Suprapubic skin (tissue), 4 donors: ENCODE measurements at regions not wholly inside any gene's neighbourhood (a gene's known extent, or its start where the extent isn't known, plus 50 kb on each side); places are given as distances from the start of the nearest gene placed in this dataset.
A peak's percentile ranks its signal among the peaks of the same experiment; 100 is the strongest.

Experiments
- DNase-seq, 2 donors: peaks; one replicate each; pipeline ENCODE4 v3.0.0-alpha.2; 2019; ENCODE audit warnings: low spot score in 2 of 2
- H3K27ac ChIP-seq: fragments of 200-600 bp; sonication (generic); one replicate; pipeline ENCODE4 v1.5.1; 2019
- H3K27me3 ChIP-seq: fragments of 200-600 bp; sonication (generic); one replicate; pipeline ENCODE4 v1.5.1; 2019
- H3K36me3 ChIP-seq: fragments of 200-600 bp; sonication (generic); one replicate; pipeline ENCODE4 v1.5.1; 2019
- H3K4me1 ChIP-seq: fragments of 200-600 bp; sonication (generic); one replicate; pipeline ENCODE4 v1.5.1; 2019
- H3K4me3 ChIP-seq: fragments of 200-600 bp; sonication (generic); one replicate; pipeline ENCODE4 v1.5.1; 2019; ENCODE audit warnings: mild to moderate bottlenecking
- H3K9me3 ChIP-seq: fragments of 200-600 bp; sonication (generic); one replicate; pipeline ENCODE4 v1.5.1; 2019
- CTCF ChIP-seq, 2 donors: fragments of 200-600 bp in 1 of 2; fragments of 450-650 bp in 1 of 2; sonication (generic) in 1 of 2; IDR thresholded peaks; one replicate each; pipeline ENCODE4 v1.5.1; 2016 to 2019; ENCODE audit warnings: antibody characterized with exemption in 2 of 2, mild to moderate bottlenecking in 1 of 2, moderate library complexity in 1 of 2
- EP300 ChIP-seq: sonication (generic); formaldehyde crosslinking; IDR thresholded peaks from one replicate; pipeline ENCODE4 v1.6.1; 2017; ENCODE audit warnings: antibody characterized with exemption
- POLR2A ChIP-seq, 2 donors: fragments of 450-650 bp; IDR thresholded peaks; one replicate each; pipeline ENCODE4 v1.6.1; 2017; ENCODE audit warnings: antibody characterized with exemption in 2 of 2, mild to moderate bottlenecking in 2 of 2, moderate library complexity in 2 of 2
- POLR2AphosphoS5 ChIP-seq, 3 donors: sonication (generic); formaldehyde crosslinking; IDR thresholded peaks; one replicate each; pipeline ENCODE4 v1.6.1; 2017; ENCODE audit warnings: antibody characterized with exemption in 3 of 3
- WGBS: methylation state at CpG from one replicate; pipeline ENCODE4 v1.1.5; 2018; 5-methylcytosine and 5-hydroxymethylcytosine counted together

GRCh38 chr14:94689985-94690400 is 77.8 kb downstream of the SERPINA3 start:
- TF ChIP-seq POLR2A (IDR thresholded peaks at IDR 0.05), result no peak
- no peak for TF ChIP-seq EP300
- TF ChIP-seq CTCF (IDR thresholded peaks at IDR 0.05), result no peak
- TF ChIP-seq POLR2AphosphoS5 (IDR thresholded peaks at IDR 0.05), result no peak

GRCh38 chr14:94689218-94689984 is 77.2 kb downstream of the SERPINA3 start:
- no peaks in the 10 kb centered on the region for H3K36me3 ChIP-seq
- H3K4me3 ChIP-seq, result no peak overlapping the region
- H3K27ac ChIP-seq, result no peak overlapping the region
- no peaks in the 10 kb centered on the region for H3K9me3 ChIP-seq
- peak; percentile 66 to 77 for DNase-seq
- TF ChIP-seq POLR2AphosphoS5 (IDR thresholded peaks at IDR 0.05) (no peak), CTCF (IDR thresholded peaks at IDR 0.05) (peak; percentile 87 to 98)
- peaks cover 3% of the 10 kb centered on the region for H3K4me1 ChIP-seq
- peaks cover 8% of the 10 kb centered on the region for H3K27me3 ChIP-seq
- 19% methylated on average over 35 of the region's 35 CpGs for WGBS

More at GRCh38 chr14:94689985-94690400, 77.8 kb downstream of the SERPINA3 start:
- Histone ChIP-seq H3K36me3 (no peaks in the 10 kb centered on the region), H3K27ac (no peak overlapping the region), H3K4me1 (peaks cover 3% of the 10 kb centered on the region), H3K27me3 (peaks cover 8% of the 10 kb centered on the region), H3K9me3 (no peaks in the 10 kb centered on the region), H3K4me3 (no peak overlapping the region)
- 49% methylated on average over 17 of the region's 18 CpGs for WGBS
- DNase-seq, result peak in 1 of 2 donors; percentile 43

- 86% methylated on average over 7 of the region's 13 CpGs for WGBS
- Histone ChIP-seq H3K27me3 (peaks cover 8% of the 10 kb centered on the region), H3K36me3 (no peaks in the 10 kb centered on the region), H3K9me3 (no peaks in the 10 kb centered on the region), H3K4me1 (peaks cover 3% of the 10 kb centered on the region), H3K27ac (no peak overlapping the region), H3K4me3 (no peak overlapping the region)
- TF ChIP-seq POLR2A (IDR thresholded peaks at IDR 0.05) (no peak), POLR2AphosphoS5 (IDR thresholded peaks at IDR 0.05) (no peak), CTCF (IDR thresholded peaks at IDR 0.05) (no peak), EP300 (no peak)
- peak in 1 of 2 donors; percentile 50 for DNase-seq
Observed at GRCh38 chr14:94686511-94687160, 74.4 kb downstream of the SERPINA3 start.

- TF ChIP-seq EP300 (no peak), CTCF (IDR thresholded peaks at IDR 0.05) (no peak), POLR2AphosphoS5 (IDR thresholded peaks at IDR 0.05) (no peak), POLR2A (IDR thresholded peaks at IDR 0.05) (no peak)
Observed at GRCh38 chr14:94685681-94686485, 73.7 kb downstream of the SERPINA3 start.

More at GRCh38 chr14:94685681-94686485, 73.7 kb downstream of the SERPINA3 start:
- Histone ChIP-seq H3K27me3 (peaks cover 8% of the 10 kb centered on the region), H3K9me3 (no peaks in the 10 kb centered on the region), H3K4me3 (no peak overlapping the region), H3K36me3 (no peaks in the 10 kb centered on the region), H3K27ac (no peak overlapping the region), H3K4me1 (peaks cover 3% of the 10 kb centered on the region)
- WGBS, result 87% methylated on average over 5 of the region's 9 CpGs
- peak in 1 of 2 donors; percentile 24 for DNase-seq
